Fibroblast of mammary gland (primary cell): ENCODE measurements at regions not wholly inside any gene's neighbourhood (a gene's known extent, or its start where the extent isn't known, plus 50 kb on each side); places are given as distances from the start of the nearest gene placed in this dataset.
A peak's percentile ranks its signal among the peaks of the same experiment; 100 is the strongest.

ENCODE experiments used
- DNase-seq: peaks from one replicate; pipeline ENCODE4 v3.0.0-alpha.2; 2010; ENCODE audit warnings: low read depth
- H3K4me3 ChIP-seq: 2 replicates; pipeline ENCODE4 v1.5.1; 2011; ENCODE audit warnings: low read depth, mild to moderate bottlenecking, low read length, moderate library complexity; ENCODE audit not compliant: control insufficient read depth
- CTCF ChIP-seq: conservative IDR thresholded peaks from 2 replicates; pipeline ENCODE4 v1.5.1; 2011; ENCODE audit warnings: low read depth, low read length, inconsistent platforms; ENCODE audit not compliant: control insufficient read depth, insufficient read depth

GRCh38 chr6:137351890-137352289 lies 132.7 kb upstream of the IFNGR1 start:
- TF ChIP-seq CTCF = no peak
- H3K4me3 ChIP-seq = no peak overlapping the region
- DNase-seq = peak; percentile 43

DNA sequence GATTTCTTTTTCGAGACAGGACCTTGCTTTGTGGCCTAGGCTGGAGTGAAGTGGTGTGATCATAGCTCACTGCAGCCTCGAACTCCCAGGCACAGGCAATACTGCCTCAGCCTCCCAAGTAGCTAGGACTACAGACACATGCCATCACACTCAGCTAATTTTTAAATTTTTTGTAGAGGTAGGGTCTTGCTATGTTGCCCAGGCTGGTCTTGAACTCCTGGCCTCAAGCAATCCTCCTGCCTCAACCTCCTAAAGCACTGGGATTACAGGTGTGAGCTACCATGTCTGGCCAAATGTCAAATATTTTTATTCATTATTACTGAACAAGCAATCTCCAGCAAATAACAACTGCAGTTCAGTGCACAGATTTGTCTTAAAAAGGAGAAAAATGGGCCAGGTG lies 131.7 kb upstream of the IFNGR1 start:
- DNase-seq = no peak
- no peak overlapping the region for H3K4me3 ChIP-seq
- no peak for TF ChIP-seq CTCF

DNA sequence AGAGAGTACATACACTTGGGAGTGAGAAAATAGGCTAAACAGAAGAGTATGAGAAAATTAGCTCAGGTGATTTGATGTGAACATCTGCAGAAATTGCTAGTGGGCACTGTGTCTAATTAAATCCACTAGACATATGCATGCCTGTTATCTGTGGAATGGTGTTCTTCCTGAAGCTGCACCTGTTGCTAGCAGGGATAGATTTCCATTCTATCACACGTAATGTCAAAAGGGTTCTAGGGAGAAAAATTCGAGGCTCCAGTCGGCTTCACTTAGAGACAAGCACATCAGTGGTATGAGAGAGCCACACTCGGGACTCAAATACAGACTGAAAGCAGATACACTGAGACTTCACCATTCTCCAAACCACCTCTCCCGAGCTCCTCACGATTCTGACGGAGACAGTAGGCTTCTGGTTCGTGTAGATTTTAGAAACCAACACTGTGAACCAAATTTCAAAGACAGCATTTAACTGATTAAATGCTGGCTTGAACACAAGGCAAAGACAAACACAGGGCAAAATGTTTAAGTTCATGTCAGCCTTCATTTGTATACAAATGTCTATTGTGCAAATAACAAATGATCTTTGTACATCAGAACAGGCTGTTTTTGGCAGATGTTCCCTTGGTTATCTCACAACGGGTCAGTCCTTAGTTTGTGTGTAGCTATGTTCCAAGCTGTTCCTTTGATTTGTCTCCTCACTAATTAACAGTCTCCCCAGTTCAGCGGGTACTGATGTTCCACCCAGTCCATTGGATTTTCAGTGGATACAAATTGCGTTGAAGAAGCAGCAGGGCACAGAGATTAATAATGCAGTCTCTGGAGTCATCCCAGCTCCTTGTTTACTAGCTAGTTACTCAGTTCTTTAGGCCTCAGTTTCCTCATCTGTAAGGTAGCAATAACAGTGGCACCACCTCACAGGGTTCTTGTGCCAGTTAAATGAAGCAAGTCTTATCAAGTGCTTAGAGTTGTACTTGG lies 131.0 kb upstream of the IFNGR1 start:
- no peak for DNase-seq
- no peak overlapping the region for H3K4me3 ChIP-seq
- no peak for TF ChIP-seq CTCF

DNA sequence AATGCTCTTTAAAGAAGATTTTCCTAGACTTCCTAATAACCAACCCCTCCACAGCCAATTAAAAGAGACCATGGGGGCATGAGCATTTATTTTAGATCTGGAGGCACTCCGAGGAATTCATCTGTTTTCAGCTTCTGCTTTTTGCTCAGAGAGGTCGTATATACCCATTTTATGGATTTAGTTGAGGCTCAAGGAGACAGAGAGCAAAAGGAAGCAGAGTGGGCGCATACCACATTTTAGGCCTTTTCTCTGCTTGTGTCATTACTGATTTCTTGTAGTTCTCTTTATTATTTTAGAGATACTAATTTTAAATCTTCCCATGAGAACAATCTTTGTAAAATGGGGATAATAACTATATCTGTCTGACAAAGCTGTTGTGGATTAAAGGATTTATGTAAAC lies 129.6 kb upstream of the IFNGR1 start:
- TF ChIP-seq CTCF = no peak
- no peak for DNase-seq

DNA sequence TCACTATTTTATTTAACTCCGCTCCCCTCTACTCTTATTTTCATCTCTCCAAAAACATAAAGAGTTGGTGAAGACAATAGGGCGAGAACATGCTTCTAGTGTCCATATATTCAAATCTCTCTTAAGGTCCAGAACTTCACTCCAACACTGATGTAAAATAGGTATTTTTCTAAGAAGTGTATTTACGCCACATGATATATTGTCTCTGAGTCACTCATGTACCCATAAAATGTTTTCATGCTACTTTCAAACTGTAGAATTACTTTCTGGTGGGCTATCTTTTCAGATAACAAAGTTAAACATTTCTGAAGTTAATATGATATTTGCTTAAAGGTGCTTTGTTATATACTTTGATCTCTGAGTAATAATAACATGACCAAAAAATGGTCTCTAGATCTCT lies 124.1 kb upstream of the IFNGR1 start:
- TF ChIP-seq CTCF = no peak
- no peak for DNase-seq
- no peak overlapping the region for H3K4me3 ChIP-seq

More for the DNA sequence above, 129.6 kb upstream of the IFNGR1 start:
- no peak overlapping the region for H3K4me3 ChIP-seq

DNA sequence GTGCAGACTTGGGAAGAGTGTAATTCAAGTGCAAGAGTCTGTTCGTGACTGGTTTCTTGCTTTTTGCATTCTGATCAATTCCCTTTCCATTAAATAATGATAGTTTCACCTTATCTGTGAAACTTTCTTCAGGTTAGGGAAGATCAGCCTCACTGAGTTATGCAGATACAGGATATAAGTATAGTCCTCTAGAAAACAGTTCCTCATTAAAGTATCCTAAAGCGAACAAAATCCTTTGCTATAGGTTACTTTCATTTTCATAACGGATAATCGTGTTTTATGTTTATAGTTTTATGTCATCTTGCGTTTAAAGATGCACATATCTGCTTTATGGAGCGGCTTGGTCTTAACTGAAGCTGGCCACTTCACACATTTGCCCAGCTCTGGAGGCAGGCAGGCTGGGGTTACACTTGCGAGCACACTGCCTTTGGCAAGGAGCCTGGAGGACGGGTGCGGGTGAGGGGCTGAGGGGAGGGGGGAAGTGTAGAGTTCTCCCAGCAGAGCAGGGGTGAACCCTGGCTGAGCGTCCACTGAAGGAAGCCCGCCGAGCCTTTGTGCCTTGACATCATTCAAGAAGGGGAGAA lies 123.5 kb upstream of the IFNGR1 start:
- peak overlapping the region; percentile 26 for H3K4me3 ChIP-seq
- DNase-seq = no peak
- TF ChIP-seq CTCF = no peak
